Sigmoid colon (tissue), 6 donors: ENCODE measurements at regions not wholly inside any gene's neighbourhood (a gene's known extent, or its start where the extent isn't known, plus 50 kb on each side); places are given as distances from the start of the nearest gene placed in this dataset.
"Not testable (repeated sequence)": the region's sequence is repeated elsewhere in the genome, so short reads cannot be mapped to it uniquely, and the experiment has no call there.

Source experiments
- DNase-seq: peaks from one replicate; pipeline ENCODE4 v3.0.0-alpha.2; 2019
- H3K27ac ChIP-seq, 4 donors: fragments of 200-600 bp; sonication (generic); one replicate each; pipeline ENCODE4 v1.5.1; 2016 to 2019; ENCODE audit warnings: mild to moderate bottlenecking in 1 of 4
- H3K27me3 ChIP-seq, 3 donors: fragments of 200-600 bp; sonication (generic); one replicate each; pipeline ENCODE4 v1.5.1; 2019; ENCODE audit warnings: mild to moderate bottlenecking in 1 of 3
- H3K36me3 ChIP-seq, 4 donors: fragments of 200-600 bp; sonication (generic); one replicate each; pipeline ENCODE4 v1.5.1; 2016 to 2019
- H3K4me1 ChIP-seq, 4 donors: fragments of 200-600 bp; sonication (generic); one replicate each; pipeline ENCODE4 v1.5.1; 2017 to 2019
- H3K4me3 ChIP-seq, 4 donors: fragments of 200-600 bp; sonication (generic); one replicate each; pipeline ENCODE4 v1.5.1; 2017 to 2019; ENCODE audit warnings: mild to moderate bottlenecking in 2 of 4, moderate library complexity in 1 of 4
- H3K9me3 ChIP-seq, 4 donors: fragments of 200-600 bp in 3 of 4; sonication (generic) in 3 of 4; one replicate each; pipeline versions ENCODE4 v1.5.1 to v1.6.1; 2013 to 2019
- EP300 ChIP-seq, 4 donors: sonication (generic); formaldehyde crosslinking; IDR thresholded peaks; one replicate each; pipeline ENCODE4 v1.6.1; 2017; ENCODE audit warnings: antibody characterized with exemption in 4 of 4
- POLR2A ChIP-seq, 2 donors: fragments of 450-650 bp; IDR thresholded peaks; one replicate each; pipeline ENCODE4 v1.6.1; 2016; ENCODE audit warnings: antibody characterized with exemption in 2 of 2, mild to moderate bottlenecking in 2 of 2, moderate library complexity in 2 of 2
- POLR2AphosphoS5 ChIP-seq, 4 donors: sonication (generic); formaldehyde crosslinking; IDR thresholded peaks; one replicate each; pipeline ENCODE4 v1.6.1; 2017; ENCODE audit warnings: antibody characterized with exemption in 4 of 4
- WGBS, 2 donors: extraction: QIAGEN DNeasy Blood & Tissue Kit; methylation state at CpG; one replicate each; pipeline ENCODE4 v1.1.7; 2013; 5-methylcytosine and 5-hydroxymethylcytosine counted together
- intact Hi-C: fragments of 100-400 bp; cut with DNase I; formaldehyde crosslinking; loops from one replicate; pipeline ENCODE4 v1.15.1; 2023
- TF ChIP-seq, protein P1 (sequence below), 4 experiments: fragments of 450-650 bp in 3 of 4; fragments of 200-600 bp in 1 of 4; IDR thresholded peaks; one replicate each; pipeline ENCODE4 v1.5.1; 2016 to 2019; ENCODE audit warnings: antibody characterized with exemption in 4 of 4, mild to moderate bottlenecking in 3 of 4, moderate library complexity in 2 of 4
- donor health status: healthy with polysubstance abuse.
- donor health status: healthy.

GRCh38 chr10:29363930-29364329 lies 75.1 kb downstream of the LYZL1 start:
- H3K27ac ChIP-seq, intact Hi-C loops, H3K27me3 ChIP-seq, H3K4me3 ChIP-seq, H3K4me1 ChIP-seq, H3K9me3 ChIP-seq, H3K36me3 ChIP-seq, DNase-seq: not testable (repeated sequence)
- 82 to 90% methylated on average over 9 of the region's 9 CpGs for WGBS, 2 donors

DNA sequence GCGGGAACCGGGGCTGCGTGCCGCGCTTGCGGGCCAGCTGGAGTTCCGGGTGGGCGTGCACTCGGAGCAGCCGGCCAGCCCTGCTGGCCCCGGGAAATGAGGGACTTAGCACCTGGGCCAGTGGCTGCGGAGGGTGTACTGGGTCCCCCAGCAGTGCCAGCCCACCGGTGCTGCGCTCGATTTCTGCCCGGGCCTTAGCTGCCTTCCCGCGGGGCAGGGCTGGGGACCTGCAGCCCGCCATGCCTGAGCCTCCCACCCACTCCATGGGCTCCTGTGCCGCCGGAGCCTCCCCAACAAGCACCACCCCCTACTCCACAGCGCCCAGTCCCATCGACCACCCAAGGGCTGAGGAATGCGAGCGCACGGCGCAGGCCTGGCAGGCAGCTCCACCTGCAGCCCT lies 77.3 kb downstream of the LYZL1 start:
- H3K27ac ChIP-seq, DNase-seq, H3K36me3 ChIP-seq, H3K4me3 ChIP-seq, H3K27me3 ChIP-seq, H3K9me3 ChIP-seq, intact Hi-C loops: not testable (repeated sequence)
- WGBS, 2 donors: 90 to 94% methylated on average over 27 of the region's 27 CpGs
- peaks cover 0 to 16% (median 6%) of the 10 kb centered on the region in 4 donors for H3K4me1 ChIP-seq

- Histone ChIP-seq H3K4me3 (no peak overlapping the region), H3K27ac (no peak overlapping the region), H3K4me1 (peaks cover 0 to 16% (median 6%) of the 10 kb centered on the region in 4 donors), H3K36me3 (no peaks in the 10 kb centered on the region), H3K9me3 (no peaks in the 10 kb centered on the region), H3K27me3 (peaks cover 0 to 4% (median 0%) of the 10 kb centered on the region in 3 donors)
- 58 to 75% methylated on average over 5 of the region's 5 CpGs for WGBS, 2 donors
- TF ChIP-seq EP300 (IDR thresholded peaks at IDR 0.05): no peak
- TF ChIP-seq POLR2AphosphoS5 (IDR thresholded peaks at IDR 0.05): no peak
- TF ChIP-seq, protein P1, sequence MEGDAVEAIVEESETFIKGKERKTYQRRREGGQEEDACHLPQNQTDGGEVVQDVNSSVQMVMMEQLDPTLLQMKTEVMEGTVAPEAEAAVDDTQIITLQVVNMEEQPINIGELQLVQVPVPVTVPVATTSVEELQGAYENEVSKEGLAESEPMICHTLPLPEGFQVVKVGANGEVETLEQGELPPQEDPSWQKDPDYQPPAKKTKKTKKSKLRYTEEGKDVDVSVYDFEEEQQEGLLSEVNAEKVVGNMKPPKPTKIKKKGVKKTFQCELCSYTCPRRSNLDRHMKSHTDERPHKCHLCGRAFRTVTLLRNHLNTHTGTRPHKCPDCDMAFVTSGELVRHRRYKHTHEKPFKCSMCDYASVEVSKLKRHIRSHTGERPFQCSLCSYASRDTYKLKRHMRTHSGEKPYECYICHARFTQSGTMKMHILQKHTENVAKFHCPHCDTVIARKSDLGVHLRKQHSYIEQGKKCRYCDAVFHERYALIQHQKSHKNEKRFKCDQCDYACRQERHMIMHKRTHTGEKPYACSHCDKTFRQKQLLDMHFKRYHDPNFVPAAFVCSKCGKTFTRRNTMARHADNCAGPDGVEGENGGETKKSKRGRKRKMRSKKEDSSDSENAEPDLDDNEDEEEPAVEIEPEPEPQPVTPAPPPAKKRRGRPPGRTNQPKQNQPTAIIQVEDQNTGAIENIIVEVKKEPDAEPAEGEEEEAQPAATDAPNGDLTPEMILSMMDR (IDR thresholded peaks at IDR 0.05): no peak
- no peak for TF ChIP-seq POLR2A (IDR thresholded peaks at IDR 0.05)
- no peak for DNase-seq
- intact Hi-C loops: no loop called here
These were observed 80.5 kb downstream of the LYZL1 start for GRCh38 chr10:29369419-29369818.

- 70 to 76% methylated on average over 17 of the region's 17 CpGs for WGBS, 2 donors
- Histone ChIP-seq H3K9me3 (no peaks in the 10 kb centered on the region), H3K27ac (no peak overlapping the region), H3K36me3 (no peaks in the 10 kb centered on the region), H3K4me3 (no peak overlapping the region), H3K4me1 (peaks cover 0 to 16% (median 6%) of the 10 kb centered on the region in 4 donors), H3K27me3 (peaks cover 0 to 4% (median 0%) of the 10 kb centered on the region in 3 donors)
- TF ChIP-seq EP300 (IDR thresholded peaks at IDR 0.05): no peak
- intact Hi-C loops: no loop called here
- DNase-seq: no peak
These were observed 81.5 kb downstream of the LYZL1 start for GRCh38 chr10:29370097-29371092.

DNA sequence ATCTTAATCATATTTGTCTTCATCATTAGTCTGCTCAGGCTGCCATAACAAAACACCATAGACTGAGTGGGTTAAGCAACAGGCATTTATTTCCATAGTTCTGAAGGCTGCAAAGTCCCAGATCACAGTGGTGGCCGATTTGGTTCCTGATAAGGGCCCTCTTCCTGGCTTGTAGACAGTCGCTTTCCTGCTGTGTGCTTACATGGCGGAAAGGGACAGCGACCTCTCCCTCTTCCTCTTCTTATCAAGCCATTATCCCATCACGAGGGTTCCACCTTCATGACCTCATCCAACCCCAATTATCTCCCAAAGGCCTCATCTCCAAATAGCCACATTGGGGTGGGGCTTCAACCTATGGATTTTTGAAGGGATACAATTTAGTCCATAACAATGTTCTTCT lies 84.0 kb downstream of the LYZL1 start:
- no peak for DNase-seq
- WGBS, 2 donors: 72 to 78% methylated on average over 5 of the region's 5 CpGs
- TF ChIP-seq POLR2A (IDR thresholded peaks at IDR 0.05) (no peak), EP300 (IDR thresholded peaks at IDR 0.05) (no peak), POLR2AphosphoS5 (IDR thresholded peaks at IDR 0.05) (no peak)
- TF ChIP-seq, protein P1 (IDR thresholded peaks at IDR 0.05): no peak
- H3K4me3 ChIP-seq: no peak overlapping the region
- peaks cover 0 to 4% (median 0%) of the 10 kb centered on the region in 3 donors for H3K27me3 ChIP-seq
- no peak overlapping the region for H3K27ac ChIP-seq
- H3K4me1 ChIP-seq: peaks cover 0 to 16% (median 6%) of the 10 kb centered on the region in 4 donors
- H3K9me3 ChIP-seq: no peaks in the 10 kb centered on the region
- no peaks in the 10 kb centered on the region for H3K36me3 ChIP-seq
- intact Hi-C loops: no loop called here

DNA sequence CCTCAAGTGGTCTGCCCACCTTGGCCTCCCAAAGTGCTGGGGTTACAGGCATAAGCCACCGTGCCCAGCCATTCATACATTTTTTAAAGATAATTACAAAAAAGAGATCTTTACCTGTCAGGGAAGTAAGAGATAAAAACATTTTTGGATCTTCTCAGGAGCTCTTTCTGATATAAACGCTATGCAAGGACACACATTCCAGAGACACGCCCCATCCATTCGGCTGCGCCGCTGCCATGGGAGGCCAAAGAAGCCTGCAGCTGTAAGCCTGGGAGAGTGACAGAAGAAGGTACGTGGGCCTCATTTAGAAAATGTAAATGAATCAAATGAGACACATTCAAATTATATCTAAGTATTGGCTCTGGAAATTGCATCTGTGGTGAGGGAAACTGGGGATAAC lies 85.3 kb downstream of the LYZL1 start:
- no peak overlapping the region for H3K4me3 ChIP-seq
- H3K27me3 ChIP-seq: peaks cover 0 to 4% (median 0%) of the 10 kb centered on the region in 3 donors
- no peaks in the 10 kb centered on the region for H3K9me3 ChIP-seq
- no peak for DNase-seq
- intact Hi-C loops: no loop called here
- H3K27ac ChIP-seq: no peak overlapping the region
- H3K4me1 ChIP-seq: peaks cover 0 to 22% (median 6%) of the 10 kb centered on the region in 4 donors
- H3K36me3 ChIP-seq: no peaks in the 10 kb centered on the region
- WGBS, 2 donors: 86 to 91% methylated on average over 7 of the region's 7 CpGs
- TF ChIP-seq EP300 (IDR thresholded peaks at IDR 0.05): no peak
- no peak for TF ChIP-seq POLR2A (IDR thresholded peaks at IDR 0.05)
- no peak for TF ChIP-seq POLR2AphosphoS5 (IDR thresholded peaks at IDR 0.05)
- TF ChIP-seq, protein P1 (IDR thresholded peaks at IDR 0.05): no peak
